ENCODE measurements at regions not wholly inside any gene's neighbourhood (a gene's known extent, or its start where the extent isn't known, plus 50 kb on each side); places are given as distances from the start of the nearest gene placed in this dataset.

DNA sequence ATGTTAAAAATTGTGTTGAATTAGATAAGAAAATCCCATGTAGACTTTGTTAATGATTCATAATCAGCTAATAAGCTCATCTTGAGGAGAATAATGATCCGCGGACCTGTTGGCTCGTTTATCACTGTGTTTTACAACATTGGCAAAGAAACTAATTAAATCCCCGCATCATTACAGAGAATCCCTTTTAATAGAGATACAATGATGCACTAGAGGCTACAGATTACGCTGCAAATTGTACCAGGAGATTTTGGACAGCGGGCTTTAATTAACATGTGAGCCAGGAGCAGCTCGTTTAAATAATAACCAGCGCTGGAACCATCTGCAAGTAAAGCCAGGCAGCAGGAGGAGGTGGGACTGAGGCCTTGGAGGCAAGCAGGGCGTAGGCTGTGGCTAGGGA is 280.3 kb upstream of the POU3F1 start:
- DNase-seq: no peak

DNA sequence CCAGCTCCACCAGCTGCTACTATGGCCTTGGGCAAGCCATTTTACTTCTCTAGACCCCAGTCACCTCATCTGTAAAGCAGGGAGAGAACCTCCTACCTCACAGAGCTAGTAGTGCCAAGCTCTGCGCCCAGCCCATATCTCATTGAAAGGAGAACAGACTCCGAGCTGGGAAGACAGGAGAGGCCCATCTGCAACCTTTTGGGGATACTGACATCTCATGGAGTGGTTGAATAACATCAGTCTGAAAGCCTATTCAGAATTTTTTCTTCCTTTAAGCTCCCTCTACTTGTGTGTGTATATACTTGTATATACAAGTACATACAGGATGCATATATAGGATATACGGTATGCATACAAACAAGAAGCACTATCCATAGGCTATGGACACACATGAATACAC is 279.5 kb upstream of the POU3F1 start:
- no peak for DNase-seq

DNA sequence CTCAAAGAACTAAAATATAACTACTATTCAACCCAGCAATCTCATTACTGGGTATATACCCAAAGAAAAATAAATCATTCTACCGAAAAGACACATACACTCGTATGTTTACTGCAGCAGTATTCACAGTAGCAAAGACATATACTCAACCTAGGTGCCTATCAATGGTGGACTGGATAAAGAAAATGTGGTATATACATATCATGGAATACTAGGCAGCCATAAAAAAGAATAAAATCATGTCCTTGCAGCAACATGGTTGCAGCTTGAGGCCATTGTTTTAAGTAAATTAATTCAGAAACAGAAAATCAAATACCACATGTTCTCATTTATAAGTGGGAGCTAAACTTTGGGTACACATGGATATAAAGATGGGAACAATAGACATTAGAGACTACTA is 266.2 kb upstream of the POU3F1 start:
- no peak for DNase-seq

DNA sequence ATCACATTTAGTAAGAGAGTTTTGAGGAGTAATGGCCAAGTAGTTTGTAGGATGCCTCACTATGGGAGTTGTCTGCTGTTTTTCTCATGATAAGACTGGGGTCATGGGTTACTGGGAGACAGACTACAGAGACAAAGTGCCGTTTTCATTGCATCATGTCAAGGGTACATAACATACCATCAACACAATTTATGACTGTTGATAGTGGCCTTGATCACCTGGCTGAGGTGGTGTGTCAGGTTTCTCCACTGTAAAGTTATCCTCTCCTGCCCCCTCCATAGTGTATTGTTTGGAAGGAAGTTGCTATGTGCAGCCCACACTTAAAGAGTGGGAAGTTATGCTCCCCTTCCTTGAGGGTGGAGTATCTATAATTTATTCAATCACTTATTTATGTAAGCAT is 263.5 kb upstream of the POU3F1 start:
- no peak for DNase-seq

DNA sequence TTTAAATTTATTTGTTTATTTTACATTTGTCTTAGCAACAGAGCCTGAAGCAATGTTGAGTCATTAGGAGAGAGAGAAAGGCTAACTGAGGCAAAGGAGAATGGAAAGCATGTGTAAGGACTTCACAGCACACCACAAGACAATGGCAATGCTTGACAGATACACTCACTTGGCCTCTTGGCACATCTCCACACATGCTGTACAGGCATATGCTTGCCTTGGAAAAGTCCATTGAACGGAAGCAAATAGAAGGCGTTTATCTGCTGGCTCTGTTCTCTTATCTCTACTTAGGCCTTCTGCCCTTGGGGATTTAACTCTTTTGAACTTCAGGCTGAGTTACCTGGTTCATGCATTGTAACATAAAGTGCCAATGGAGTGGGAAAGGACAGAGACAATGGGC is 262.2 kb upstream of the POU3F1 start:
- DNase-seq: no peak

DNA sequence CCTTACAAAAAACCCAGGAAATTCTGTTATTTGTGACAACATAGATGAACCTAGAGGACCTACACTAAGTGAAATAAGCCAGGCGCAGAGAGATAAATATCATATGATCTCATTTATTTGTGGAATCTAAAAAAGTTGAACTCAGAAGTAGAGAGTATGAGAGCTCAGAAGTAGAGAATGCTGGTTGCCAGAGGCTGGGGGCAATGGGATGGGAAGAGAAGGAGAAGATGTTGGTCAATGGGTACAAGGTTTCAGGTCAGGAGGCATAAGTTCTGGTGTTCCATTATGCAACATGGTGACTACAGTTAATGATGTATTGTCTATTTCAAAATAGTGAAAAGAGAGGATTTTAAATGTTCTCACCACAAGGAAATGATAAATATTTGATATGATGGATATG is 259.1 kb upstream of the POU3F1 start:
- DNase-seq: no peak

DNA sequence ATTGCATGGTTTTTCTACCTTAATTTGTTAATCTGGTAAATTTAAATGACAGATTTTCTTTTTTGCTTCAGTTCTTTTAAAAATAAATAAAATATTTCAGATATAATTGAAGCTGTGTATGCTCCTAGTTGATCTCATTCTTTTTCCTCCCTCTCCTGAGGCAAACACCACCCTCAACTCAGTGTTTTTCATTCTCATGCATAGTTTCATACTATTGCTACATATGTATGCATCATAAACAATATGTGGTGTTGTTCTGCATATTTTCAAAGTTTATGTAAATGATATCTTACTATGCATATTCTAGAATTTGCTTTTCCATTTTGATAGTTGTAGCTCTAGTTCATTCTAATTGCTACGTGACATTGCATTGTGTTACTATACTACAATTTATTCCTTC is 257.2 kb upstream of the POU3F1 start:
- DNase-seq: no peak

DNA sequence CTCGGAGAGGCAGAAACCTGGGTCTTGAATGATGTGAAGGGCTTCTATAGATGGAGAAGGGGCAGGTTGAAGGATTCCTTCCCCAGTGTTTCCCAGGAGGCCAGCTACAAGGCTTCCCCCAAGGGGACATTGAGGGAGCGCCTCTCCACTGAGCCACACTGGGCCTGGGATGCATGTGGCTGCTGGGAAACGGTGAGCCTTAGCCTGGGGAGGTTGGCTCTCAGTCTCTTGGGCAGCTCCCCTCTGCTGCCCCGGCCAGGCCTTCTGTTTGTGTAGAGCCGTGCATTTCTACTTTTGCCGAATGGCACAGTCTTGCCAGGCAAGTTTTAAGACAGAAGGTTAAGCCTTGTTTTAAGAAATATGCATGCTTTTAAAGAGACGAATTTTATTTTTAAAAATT is 254.4 kb upstream of the POU3F1 start:
- no peak for DNase-seq

DNA sequence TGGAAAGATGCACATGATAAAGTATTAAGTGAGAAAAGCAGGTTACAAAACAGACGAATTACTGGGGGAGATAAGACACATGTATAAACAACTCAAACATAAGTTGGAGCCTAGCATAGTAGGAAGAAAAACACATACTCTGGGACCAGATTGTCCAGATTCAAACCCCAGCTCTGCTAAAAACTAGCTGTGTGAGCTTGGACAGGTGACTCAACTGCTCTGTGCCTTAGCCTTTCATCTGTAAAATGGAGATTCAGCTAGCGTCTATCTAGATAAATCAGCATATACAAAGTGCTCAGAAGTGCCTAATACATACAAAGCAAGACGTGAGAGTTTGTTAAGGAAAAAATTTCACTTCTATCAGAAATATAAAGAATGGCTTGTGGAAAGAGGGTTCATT is 254.0 kb upstream of the POU3F1 start:
- no peak for DNase-seq

DNA sequence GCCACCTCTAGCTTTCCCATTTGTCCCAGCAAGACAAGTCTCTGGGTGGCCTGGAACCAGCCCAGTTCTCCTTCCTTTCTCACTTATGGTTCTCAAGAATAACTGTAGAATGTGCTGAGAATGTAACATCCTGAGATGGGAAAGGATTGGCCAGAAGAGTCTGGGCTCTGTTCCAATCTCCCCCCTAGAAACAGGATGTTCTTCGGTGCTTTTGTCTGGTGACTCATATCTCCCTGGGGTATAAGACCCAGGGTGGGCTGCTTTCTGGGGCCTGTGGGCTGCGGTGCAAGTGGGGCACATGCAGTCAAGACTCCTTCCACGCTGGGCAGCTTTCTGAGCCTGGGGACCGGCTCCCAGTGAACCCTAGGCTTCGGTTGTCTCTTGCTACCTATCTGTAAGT is 251.2 kb upstream of the POU3F1 start:
- no peak for DNase-seq

DNA sequence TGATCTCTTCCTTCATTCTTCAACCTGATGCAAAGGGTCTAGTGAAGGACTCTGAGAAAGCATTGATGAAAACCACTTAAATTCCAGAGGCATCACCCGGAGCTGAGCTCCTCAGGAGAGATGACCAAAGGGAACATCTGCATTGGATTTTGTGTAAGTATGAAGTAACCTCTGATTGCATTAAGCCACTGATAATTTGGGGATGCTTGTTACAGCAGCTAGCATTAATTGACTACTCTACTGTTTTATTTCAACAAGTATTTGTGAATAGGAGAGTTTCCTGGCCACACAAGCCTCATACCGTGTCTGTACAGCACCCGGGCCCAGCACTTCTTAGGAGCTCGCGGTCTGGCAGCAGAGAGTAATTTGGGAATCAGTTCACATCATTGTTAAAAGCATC is 250.7 kb upstream of the POU3F1 start:
- no peak for DNase-seq

DNA sequence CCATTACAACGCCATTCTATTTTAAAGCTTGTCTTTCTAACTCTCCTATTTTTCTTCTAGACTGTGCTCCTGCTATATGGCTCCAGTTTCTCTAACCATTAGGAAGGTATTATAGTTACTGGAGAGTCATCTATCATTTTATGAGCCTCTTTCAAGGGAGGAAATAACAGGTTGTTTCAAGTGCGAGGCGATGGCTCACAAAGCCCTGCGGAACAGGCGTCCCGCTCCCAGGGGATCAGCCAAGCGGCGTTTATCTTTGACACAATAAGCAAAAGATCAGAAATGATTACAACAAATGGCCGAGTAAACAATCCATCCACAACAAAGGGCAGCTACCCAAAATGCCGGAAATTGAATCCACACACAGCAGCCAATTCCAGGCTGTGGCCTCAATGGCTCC is 249.5 kb upstream of the POU3F1 start:
- no peak for DNase-seq

DNA sequence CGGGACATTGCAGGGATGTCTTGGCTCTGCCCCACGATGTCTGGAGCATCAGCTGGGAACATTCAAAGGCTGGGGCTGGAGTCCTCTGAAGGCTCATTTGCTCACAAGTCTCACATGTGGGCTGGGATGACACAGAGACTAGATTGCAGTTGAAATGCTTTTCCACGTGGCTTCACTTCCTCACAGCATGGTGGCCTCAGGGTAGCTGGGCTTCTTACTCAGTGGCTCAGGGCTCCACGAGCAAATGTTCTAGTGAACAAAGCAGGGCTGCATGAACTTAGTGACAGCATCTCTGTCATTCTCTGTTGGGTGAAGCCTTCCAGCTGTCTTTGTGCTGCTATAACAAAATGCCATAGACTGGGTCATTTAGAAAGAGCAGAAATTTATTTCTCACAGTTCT is 247.0 kb upstream of the POU3F1 start:
- DNase-seq: no peak

DNA sequence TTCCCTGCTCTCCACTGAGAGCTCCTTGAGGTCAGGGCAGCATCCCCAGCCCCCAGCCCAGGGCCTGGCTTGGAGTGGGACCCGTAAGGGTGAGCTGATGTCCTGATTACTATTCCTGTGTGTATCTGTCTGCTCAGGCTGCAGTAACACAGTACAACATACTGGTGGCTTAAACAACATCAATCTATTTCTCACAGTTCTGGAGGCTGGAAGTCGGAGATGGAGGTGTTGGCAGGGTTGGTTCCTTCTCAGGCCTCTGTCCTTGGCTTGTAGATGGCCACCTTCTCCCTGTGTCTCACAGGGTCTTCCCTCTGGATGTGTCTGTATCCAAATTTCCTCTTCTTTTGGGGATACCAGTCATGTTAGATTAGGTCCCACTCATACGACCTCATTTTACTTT is 246.4 kb upstream of the POU3F1 start:
- DNase-seq: no peak

DNA sequence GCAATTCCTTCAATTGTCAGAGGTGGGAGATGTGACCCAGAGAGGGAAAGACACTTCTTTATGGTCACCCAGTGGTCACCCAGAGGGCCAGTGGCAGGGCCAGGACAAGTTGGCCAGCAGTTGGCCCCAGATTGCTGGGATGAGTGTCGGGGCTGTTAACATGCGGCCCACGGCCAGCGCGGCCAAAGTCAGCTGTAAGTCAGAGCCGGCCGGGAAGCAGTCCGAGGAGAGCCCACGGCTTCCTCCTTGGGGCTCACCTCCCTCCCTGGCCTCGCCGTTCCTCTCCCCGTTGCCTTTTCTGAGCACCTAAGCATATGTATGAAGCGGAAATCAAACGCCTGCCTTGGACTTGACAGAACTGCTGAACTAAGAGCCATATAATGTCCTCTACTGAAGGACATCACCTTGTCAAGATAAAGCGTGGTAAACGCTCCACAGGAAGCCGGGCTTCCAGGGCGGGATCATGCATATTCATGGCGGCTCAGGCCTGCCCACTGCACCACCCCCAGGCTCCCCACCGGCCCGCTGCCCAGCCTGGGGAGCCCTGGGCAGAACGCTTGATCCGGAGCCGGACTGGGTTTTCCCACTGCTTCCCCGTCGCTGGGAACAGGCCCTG is 245.4 kb upstream of the POU3F1 start:
- DNase-seq: no peak

DNA sequence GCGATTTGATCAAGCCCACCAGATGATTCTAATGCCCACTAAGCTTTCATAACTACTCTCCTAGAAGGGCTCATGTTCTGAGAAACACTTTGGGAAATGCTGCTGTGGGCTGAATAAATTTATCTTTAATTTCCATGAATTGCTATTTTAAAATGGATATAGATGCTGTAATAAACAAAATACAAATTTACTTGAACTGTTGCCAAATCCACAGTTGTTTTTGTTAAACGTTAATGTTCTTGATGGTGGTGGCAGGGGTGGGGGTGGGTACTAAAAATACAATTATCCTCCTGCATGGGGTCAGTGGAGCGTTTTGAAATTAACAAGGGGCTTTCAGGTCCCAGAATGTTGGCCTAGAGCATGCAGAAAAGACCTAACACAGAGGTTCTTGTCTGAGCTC is 244.7 kb upstream of the POU3F1 start:
- DNase-seq: no peak

DNA sequence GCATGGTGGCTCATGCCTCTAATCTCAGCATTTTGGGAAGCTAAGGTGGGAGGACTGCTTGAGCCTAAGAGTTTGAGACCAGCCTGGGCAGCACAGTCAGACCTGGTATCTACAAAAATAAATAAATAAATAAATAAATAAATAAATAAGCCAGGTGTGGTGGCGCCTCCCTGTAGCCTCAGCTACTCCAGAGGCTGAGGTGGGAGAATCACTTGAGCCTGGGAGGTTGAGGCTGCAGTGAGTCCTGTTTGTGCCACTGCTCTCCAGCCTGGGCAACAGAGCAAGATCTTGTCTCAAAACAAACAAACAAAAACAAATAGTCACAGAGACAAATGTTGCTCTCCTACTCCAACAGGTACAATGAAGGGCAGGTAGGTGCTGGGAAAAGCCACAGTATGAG is 242.4 kb upstream of the POU3F1 start:
- no peak for DNase-seq

DNA sequence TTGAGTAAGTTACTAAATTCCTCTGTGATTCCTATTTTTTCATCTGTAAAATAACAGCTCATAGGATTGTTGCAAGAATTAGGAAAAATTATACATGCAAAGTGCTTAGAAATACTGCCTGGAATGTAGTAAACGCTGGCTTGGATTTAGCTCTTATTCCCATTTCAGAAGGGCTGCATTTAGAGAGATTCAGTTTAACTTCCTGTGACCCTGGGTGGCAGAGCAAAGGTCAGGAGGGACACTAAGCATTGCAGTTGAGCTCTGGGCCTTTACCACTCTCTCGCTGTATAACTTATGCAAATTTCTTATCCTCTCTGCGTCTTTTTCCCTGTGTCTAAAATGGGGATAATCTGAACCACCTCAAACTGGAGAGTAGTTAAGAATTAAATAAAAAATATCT is 241.0 kb upstream of the POU3F1 start:
- DNase-seq: no peak

DNA sequence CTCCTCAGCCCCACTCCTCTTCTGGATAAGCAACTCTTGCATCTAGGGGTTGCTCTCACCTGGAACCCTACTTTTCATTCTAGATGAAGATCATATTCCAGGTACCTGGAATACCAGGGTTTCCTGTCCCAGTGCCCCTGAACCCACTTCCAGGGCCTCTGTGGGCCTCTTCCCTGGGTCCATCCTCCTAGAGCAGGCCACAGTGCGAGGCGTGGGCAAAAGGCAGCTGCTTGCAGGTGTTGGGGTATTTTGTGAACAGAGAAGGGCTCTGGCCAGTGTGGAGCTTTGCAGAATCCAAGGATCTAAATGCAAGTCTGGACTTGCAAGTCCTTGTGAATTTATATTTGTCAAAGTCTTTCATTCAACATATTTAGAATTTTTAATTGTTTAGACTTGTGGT is 240.4 kb upstream of the POU3F1 start:
- no peak for DNase-seq

DNA sequence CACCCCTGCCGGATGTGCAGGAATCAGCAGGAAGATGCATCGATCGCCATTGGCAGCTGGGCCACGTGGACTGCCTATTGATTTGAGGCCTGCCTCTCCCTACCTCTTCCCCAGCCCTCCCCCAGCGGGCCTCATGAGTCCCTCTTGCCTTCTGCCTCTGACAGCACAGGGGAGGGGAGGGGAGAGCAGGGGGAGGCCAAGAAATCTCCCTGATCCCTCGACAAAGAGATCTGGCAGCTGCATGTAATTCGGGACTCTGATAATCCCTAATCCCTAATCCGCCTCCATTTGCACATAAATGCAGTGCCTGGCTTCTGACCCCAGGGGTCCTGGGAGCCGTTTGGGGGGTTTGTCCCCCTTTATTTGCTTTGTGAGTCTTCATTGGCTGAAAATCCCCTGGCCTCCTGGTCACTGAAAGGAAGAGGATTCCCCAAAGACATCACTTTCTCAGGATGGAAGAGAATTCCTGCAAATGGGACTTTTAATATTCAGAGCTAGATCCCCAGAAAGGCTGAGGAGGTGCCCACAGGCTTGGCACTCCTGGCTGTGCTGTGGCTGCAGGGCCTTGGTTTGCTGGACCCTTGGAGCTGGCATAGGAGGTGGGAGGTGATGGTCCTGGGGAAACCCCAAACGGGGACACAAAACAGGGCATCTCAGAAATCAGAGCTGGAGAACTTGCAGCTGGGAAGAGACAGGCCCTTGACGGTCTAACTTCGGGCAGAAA is 239.4 kb upstream of the POU3F1 start:
- no peak for DNase-seq

DNA sequence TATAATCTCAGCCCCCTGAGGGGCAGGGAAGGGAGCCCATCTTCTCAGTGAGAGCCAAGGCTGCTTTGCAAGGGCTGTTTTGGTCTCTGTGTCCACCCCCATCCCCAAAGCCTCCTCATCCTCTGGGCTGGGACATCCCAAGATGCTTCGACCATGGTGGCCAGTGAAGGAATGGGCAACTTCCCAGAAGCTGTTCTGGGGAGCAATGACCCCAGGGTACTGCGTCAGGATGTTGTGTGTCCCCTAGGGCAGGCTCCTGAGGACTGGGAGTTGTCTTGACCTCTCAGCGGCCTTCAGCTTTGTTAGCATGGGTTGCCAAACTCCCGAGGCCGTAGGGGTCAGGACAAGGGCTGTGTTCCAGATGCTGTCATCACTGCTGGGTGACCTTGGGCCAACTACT is 238.4 kb upstream of the POU3F1 start:
- no peak for DNase-seq

DNA sequence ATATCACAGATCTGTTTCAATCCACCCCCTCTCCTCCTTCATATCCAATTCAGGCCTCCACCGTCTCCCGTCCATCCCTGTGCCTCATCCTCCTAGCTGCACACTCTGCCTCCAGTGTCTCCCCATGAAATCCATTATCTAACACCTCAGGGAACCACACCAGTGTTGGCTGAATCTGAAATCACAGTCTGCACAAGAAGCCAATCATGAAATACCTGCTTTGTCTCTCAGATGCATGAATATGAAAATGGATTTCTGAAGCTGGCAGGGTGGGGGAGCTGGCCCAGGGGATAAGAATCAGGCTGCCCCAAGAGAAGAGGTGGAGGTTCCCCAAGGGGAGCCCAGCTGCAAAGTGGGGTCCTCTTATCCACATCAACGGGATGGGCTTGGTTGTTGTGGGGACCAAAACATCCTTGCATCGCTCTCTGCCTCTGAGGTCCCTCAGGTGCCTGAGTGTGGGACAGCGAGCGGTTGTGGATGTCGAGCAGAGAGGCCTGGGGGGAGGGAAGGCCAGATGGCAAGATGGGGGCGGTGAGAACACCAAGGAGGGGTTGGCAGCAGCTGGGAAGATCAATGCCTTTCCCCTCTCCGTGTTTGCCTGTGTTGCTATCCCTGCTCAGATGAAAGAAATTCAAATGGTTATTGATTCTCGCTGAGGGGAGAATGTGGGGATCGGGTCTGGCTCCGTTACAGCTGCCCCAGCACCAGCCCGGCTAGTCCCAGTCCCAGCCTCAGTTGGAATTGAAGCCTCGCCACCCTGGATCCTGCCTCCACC is 237.3 kb upstream of the POU3F1 start:
- DNase-seq: no peak

DNA sequence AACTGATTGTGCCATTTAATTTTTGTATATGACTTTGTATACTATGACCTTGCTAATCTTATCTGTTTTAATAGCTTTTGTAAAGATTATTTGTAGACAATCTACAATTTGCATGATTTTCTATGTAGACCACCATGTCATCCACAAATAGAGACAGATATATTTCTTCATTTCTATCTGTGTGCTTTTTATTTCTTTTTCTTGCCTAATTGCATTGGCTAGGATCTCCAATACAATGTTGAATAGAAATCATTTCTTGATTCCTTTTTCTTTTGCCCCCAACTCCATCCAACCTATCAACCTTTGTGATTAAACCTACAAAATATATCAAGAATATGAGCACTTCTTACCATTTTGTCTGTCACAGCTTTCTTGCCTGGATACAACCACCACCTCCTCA is 232.6 kb upstream of the POU3F1 start:
- DNase-seq: no peak

DNA sequence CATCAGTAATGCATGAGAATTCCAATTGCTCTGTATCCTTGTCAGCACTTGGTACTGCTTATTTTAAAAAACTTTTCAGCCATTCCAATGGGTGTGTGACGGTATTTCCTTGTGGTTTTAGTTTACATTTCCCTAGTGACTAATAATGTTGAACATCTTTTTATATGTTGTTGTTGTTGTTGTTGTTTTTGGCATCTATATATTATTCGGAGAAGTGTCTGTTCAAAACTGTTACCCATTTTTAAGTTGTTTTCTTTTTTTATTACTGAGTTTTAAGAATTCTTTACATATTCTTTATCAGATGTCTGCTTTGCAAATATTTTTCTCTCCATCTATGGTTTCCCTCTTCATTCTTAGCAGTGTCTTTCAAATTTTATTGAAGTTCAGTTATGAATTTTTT is 231.1 kb upstream of the POU3F1 start:
- no peak for DNase-seq

DNA sequence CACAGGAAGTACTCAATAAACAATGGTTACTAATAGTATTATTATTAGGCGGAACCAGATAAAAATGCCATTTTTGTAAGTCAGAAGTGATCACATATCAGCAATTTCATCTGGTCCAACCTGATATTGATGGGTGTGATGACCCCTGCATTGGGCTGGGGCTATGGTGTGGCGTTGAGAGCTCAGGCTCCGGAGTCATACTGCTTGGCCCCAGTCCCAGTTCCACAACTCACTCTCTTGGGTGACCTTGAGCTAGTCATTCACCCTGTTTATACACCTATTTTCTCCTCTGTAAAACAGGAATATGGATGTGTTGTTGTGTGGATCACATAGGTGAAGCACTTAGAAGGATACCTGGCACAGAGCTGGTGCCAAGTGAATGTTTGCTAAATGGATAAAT is 229.4 kb upstream of the POU3F1 start:
- no peak for DNase-seq
